Myocyte (in vitro differentiated cells): ENCODE measurements at regions not wholly inside any gene's neighbourhood (a gene's known extent, or its start where the extent isn't known, plus 50 kb on each side); places are given as distances from the start of the nearest gene placed in this dataset.

Experiments used
- DNase-seq: peaks from one replicate; pipeline ENCODE4 v3.0.0-alpha.2; 2012; ENCODE audit warnings: low read depth

DNA sequence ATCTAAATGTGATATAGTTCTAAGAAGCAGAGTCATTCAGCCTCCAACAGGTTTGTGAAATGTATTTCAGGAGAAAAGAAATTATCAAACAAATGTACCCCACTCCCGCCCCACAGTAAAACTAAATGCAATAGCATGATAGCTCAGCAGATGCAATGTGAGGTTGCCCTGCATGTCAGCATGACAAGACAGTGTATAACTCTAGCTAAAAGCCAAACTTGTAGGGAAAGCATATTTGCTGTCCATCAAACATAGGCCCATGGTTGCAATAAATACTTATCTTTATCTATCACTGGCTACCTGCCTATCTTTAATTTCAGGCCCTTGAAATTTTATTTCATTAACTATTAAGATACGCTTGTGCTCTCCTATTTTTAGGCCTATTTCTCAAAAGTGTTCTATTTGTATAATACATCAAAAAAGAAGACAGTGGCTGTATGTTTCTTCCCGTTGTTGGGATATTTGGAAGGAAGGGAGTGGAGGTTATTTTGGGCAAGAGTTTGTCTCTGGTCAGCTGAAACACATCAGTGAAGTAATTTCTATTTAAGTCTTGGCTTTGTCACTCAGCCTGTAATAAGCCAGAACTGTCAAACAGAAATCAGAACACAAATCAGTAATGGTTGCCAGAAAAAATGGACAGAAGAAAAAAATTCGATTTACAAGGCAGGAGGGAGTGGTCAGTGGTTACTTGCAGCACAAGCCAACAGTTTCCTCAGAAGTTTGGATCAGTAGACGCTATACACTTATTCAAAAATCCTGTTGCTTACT lies 307.4 kb upstream of the ADGRL2 start:
- peak; percentile 26 for DNase-seq

- no peak for DNase-seq
These were observed 308.1 kb upstream of the ADGRL2 start for GRCh38 chr1:81492628-81493027.

GRCh38 chr1:81490614-81491013 lies 310.1 kb upstream of the ADGRL2 start:
- DNase-seq = no peak

DNA sequence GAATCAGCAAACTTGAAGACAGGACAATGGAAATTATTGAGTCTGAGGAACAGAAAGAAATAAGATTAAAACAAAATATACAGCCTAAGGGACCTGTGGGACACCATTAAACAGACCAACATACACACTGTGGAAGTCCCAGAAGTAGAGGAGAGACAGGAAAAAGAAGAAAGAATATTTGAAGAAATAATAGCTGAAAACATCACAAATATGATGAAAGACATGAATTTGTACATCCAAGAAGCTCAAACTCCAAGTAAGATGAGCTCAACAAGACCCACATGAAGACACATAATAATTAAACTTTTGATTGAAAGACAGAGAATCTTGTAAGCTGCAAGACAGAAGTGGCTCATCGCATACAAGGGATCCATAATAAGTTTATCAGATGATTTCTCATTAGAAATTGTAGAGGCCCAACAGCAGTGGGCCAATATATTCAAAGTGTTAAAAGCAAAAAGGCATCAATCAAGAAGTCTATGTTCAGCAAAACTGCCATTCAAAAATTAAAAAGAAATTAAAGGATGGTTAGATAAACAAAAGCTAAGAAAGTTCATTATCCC lies 311.3 kb upstream of the ADGRL2 start:
- no peak for DNase-seq

DNA sequence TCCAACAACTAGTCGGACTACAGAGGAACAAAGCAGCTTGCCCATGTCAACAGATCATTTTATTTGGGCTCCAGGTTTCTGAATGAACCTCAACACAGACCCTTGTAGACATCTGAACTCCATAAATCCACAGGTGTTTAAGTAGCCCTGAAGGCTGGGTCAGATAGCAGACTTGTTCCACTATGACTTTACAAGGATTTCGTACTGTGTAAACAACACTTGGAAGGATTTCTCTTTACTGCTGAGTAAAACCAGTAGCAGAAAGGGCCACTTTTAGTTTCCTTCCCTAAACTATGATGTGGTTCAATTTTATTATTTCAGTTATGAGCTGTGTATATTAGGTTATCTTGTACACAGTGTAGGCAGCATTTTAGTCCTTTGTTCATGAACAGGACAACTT lies 316.4 kb upstream of the ADGRL2 start:
- DNase-seq = no peak

DNA sequence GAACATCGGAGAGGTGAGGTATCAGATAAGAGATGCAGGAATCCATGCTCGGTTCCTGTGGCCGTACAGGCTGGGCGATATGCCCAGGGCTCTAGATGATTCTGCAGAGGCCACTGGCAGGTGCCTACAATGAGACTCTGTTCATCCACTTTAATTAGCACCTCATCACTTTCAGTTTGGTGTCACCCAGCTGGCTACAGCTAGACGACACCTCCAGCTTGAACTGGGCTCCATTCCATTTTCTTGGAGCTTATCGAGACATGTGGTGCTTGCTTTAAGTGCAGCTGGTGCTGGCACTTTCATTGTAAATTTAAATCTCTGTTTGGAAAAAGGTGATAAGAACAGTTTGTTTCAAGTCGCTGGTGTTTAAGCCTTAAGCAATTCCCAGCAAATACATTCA lies 322.5 kb upstream of the ADGRL2 start:
- peak; percentile 44 for DNase-seq

GRCh38 chr1:81477710-81478109 lies 323.0 kb upstream of the ADGRL2 start:
- peak; percentile 19 for DNase-seq

- DNase-seq = no peak
These were observed 328.3 kb upstream of the ADGRL2 start for GRCh38 chr1:81472387-81472786.

GRCh38 chr1:81471255-81471654 lies 329.5 kb upstream of the ADGRL2 start:
- no peak for DNase-seq

GRCh38 chr1:81470275-81470674 lies 330.5 kb upstream of the ADGRL2 start:
- no peak for DNase-seq

GRCh38 chr1:81467383-81467782 lies 333.4 kb upstream of the ADGRL2 start:
- no peak for DNase-seq

DNA sequence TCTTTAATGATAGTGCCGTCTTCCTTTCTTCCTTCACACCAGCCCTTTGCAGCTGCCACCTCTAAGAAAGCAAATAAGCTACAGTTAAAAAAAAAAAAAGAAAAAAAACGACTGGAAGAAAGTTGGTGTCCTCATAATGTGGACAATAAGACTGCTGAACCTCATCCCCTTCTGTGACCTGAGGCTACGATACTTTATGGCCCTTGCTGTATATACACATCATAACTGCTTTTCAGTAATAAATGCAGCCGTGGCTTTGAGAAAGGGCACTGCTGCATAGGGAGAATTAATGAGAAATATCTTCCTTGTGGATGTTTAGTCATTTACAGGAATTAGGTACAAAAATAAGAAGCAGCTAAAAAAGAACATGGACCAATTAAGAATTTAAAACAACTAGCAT lies 333.8 kb upstream of the ADGRL2 start:
- no peak for DNase-seq

GRCh38 chr1:81463936-81464837 lies 336.5 kb upstream of the ADGRL2 start:
- no peak for DNase-seq

DNA sequence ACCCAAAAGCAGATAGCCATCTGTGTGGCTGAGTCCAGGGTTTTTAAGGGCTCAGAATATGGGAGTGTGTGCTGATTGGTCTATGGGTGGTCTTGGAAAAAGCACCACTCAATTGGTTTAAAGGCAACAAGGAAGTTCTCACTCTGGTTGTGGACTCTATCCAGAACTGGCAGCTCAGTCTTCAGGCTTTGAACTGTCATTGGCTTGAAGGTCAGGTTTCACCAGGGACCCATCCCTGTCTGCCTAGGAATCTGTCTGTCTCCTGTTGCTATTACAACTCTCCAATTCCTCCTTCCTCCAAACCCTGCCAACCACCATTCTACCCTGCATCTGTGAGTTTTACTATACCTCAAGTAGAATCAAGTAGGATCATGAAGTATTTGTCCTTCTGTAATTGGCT lies 341.7 kb upstream of the ADGRL2 start:
- DNase-seq = no peak

GRCh38 chr1:81458186-81458585 lies 342.5 kb upstream of the ADGRL2 start:
- no peak for DNase-seq

DNA sequence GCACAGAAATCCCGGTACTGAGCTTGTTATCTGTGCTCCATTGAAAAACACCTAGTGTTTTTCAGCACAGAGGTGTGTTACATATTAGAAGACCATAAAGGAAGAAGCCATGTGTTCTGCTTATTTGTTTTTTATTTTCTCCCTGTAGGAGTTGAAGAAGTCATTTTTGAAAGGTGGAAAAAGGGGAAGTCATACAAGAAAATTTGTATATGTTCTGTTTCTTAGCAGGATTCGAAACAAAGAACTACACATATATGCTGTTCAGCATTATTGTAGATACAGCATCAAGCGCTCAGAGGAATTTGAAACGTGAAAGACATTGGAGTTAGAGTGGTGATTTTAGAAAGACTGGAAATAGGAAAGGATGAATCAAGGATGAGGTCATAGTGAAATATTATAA lies 345.3 kb upstream of the ADGRL2 start:
- no peak for DNase-seq

DNA sequence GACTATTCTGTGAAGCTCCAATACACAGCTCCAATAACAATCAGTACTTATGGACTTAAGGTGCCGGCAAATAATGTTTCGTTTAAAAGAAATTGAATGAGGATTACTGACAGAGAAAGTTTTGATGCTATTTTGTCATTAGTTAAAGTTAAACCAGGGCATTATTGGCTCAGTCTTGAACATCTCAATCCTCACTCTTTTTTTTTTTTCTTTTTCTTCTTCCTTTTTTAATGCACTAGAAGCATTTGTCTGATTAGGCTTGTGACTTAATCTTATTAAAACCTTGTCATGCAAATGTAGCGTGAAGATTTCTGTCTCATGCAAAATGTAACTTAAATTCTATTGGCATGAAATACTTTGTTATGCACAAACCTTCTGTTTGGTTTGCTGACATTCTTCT lies 346.8 kb upstream of the ADGRL2 start:
- no peak for DNase-seq

- DNase-seq = no peak
These were observed 347.4 kb upstream of the ADGRL2 start for GRCh38 chr1:81453367-81453703.

DNA sequence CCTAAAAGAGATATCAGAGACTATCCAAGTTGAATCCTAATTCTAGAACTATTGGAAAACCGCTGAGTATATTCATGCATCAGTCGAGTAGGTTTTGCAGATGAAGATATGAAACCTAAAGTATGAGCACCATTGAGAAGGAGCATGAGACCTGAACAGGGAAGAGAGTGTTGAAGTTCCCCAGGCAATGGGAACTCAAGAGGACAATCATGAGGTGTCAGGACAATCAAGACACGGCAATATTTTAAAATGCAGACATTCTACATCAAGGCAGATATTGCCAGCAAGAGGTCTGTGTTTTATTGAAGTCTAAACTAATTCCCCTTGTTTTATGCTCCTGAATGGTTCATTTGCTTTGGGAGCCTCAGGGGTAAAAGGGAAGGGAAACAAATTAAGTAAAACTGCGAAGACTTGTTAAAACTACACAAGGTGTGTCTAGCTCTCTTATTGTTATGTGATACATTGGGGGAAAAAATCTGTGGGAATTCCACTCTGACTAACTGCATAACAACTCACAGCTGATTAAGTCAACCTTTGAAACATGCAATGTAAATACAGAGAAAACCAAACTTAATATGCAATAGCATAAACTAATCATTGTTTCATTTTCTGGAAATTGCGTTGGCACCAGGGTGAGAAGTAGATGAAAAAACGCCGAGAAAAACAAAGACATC lies 347.9 kb upstream of the ADGRL2 start:
- DNase-seq = no peak

DNA sequence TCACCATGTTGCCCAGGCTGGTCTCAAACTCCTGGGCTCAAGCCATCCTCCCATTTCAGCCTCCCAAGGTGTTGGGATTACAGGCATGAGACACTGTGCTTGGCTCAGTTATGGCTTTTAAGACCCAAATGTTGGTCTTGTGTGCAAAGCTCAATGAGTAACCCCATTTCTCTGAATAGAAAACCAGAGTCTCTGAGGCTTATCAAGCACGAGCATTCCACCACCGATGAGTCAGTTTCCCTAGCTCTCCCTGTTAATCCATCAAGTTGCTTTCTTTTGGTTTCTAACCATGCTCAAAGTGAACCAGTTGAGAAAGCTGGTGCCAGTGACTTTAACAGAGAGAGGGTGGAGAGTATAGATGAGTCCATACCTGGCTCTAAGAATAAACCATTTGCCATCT lies 350.9 kb upstream of the ADGRL2 start:
- no peak for DNase-seq

- no peak for DNase-seq
These were observed 354.6 kb upstream of the ADGRL2 start for GRCh38 chr1:81446000-81446669.
